Endothelial cell of umbilical vein (primary cell): ENCODE measurements at regions not wholly inside any gene's neighbourhood (a gene's known extent, or its start where the extent isn't known, plus 50 kb on each side); places are given as distances from the start of the nearest gene placed in this dataset.

Experiments used
- CTCF ChIP-seq, 2 donors: IDR thresholded peaks; 1 replicate in 1 of 2; 2 replicates in 1 of 2; pipeline ENCODE4 v1.5.1; 2011; ENCODE audit warnings: low read length in 2 of 2, mild to moderate bottlenecking in 2 of 2, moderate library complexity in 2 of 2, control low read depth in 1 of 2, inconsistent platforms in 1 of 2, low read depth in 1 of 2; ENCODE audit not compliant: insufficient read depth in 1 of 2; ENCODE audit errors: extremely low read depth in 1 of 2
- EZH2 ChIP-seq: IDR thresholded peaks from 2 replicates; pipeline ENCODE4 v1.6.1; 2012; ENCODE audit warnings: borderline replicate concordance, low read depth, mild to moderate bottlenecking, moderate library complexity, low read length, inconsistent platforms; ENCODE audit not compliant: severe bottlenecking
- FOS ChIP-seq: IDR thresholded peaks from 2 replicates; pipeline ENCODE4 v1.6.1; 2011; ENCODE audit warnings: mild to moderate bottlenecking, low read length, moderate library complexity, borderline replicate concordance; ENCODE audit not compliant: insufficient read depth
- POLR2A ChIP-seq: IDR thresholded peaks from 2 replicates; pipeline ENCODE4 v1.6.1; 2012; ENCODE audit warnings: low read depth, mild to moderate bottlenecking, control low read depth, low read length

- no peak for TF ChIP-seq CTCF (IDR thresholded peaks at IDR 0.05; ENCODE audit: extremely low read depth in 1 of 2, insufficient read depth in 1 of 2, low read depth in 1 of 2, low read length in 2 of 2)
- TF ChIP-seq POLR2A, result no peak
- TF ChIP-seq FOS, result no peak
- no peak for TF ChIP-seq EZH2
Measured at GRCh38 chr2:16246281-16246850, 306.0 kb downstream of the MYCN start.
